GM13976 (cell line): ENCODE measurements at regions not wholly inside any gene's neighbourhood (a gene's known extent, or its start where the extent isn't known, plus 50 kb on each side); places are given as distances from the start of the nearest gene placed in this dataset.

Experiments
- DNase-seq: peaks from one replicate; pipeline ENCODE4 v3.0.0; 2012; ENCODE audit warnings: low spot score
- CTCF ChIP-seq: IDR thresholded peaks from 2 replicates; pipeline ENCODE4 v1.5.1; 2012; ENCODE audit warnings: borderline replicate concordance, mild to moderate bottlenecking; ENCODE audit not compliant: insufficient read depth; ENCODE audit errors: extremely low read depth, missing control alignments, control extremely low read depth
- in situ Hi-C: fragments of 300-500 bp; cut with MboI; formaldehyde crosslinking; loops from one replicate; pipeline ENCODE4 v1.12.0; 2022; ENCODE audit warnings: low sequenced_read_pairs, mixed read lengths, inconsistent platforms; ENCODE audit not compliant: unreplicated experiment

DNA sequence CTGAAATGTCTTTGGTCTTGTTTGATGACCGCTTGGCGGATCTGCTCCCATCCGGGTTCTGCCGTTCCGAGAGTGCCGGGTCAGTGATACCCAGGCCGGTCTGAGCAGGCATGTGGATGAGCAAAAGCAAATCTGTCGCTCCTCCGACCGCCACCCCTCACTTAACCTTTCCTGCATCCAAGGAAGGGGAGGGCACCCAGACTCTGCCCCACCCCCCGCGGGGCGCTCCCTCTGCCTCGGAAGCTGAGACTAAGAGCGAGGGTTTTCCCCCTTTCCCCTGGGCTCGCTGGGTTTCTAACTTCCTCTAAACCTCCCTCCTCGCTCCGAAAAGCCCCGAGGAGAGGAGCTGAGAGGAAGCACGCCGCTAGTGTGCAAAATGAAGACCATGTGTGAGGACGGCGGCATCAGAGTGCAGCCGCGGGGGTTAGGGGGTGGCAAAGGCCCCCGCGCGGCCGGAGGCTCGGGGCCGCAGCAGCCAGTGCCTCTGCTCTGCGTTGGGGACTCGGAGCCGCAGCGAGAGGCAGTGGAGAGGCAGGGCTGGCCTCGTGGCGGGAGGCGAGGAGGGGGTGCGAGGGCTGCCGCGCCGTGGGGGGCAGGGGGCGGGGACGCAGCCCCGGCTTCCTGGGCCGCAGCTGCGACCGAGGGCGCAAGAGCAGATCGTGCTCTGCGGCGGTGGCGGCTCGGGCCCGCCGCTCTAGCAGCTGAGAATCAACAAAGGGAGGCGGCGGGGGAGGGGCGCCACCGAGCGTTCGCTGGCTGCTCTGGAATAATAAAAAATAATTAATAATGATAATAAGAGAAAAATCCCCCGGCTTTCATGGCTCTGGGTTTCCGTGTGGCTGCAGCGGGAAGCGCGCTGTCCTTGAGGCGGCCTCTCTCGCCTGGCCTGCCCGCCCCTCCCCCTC is 55.8 kb upstream of the BCOR start:
- in situ Hi-C loops, result no loop called here
- TF ChIP-seq CTCF, result no peak
- DNase-seq, result peak; percentile 79

DNA sequence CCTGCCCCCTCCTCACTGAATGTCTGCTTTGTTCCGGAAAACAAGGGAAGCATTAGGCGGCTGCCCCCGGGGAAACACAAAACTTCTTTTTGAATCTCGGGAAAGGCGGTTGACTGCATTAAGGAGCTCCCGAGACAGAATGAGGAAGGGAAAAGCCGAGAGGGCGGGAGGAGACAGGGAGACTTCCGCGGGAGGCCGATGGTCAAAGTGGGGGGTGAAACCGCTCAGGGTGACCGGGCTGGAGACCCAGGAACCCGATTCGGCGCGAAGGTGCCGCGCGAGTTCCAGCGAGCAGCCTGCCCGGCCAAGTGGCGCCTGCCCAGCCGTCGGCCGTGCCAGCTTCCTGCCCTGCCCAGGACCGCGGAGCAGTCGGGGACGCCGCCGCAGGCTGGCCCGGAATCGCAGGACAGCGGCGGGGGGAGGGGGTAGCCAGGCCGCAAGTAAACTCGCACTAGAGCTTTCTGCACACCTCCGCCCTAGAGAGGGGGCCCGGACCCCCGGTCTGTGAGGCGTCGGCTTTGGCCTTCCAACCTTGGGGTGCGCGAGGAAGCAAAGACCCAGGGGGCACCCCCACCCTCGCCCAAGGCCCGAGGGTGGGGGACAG is 55.1 kb upstream of the BCOR start:
- in situ Hi-C loops, result no loop called here
- DNase-seq, result no peak
- TF ChIP-seq CTCF, result no peak

DNA sequence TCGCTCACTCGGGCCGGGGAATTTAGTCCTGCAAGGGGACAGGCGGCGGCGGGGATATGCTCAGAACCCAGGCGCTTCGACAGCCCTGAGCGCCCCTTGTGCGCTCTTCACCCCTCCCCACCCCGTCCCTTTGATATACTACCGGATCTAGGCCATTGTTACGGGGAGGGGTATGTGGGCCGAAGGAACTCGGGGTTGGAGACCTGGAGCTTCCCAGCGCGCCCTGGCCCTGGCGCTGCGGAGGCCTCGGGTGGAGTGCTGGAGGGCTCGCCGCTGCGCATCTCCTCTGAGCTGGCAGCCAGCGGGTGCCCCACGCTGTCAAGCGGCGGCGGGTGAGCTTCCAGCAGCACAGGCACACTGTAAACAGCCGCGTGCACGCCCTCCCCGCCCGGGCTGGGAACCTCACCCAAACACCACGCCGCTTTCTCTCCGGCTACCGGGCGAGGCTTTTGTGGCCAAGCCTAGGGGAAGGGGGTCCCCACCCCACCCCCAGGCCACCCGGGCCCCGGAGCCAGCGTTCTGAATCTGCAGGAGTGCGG is 54.5 kb upstream of the BCOR start:
- in situ Hi-C loops, result no loop called here
- no peak for TF ChIP-seq CTCF
- no peak for DNase-seq

- in situ Hi-C loops, result no loop called here
- no peak for DNase-seq
- TF ChIP-seq CTCF, result no peak
These were observed 53.7 kb upstream of the BCOR start for GRCh38 chrX:40151211-40152172.

DNA sequence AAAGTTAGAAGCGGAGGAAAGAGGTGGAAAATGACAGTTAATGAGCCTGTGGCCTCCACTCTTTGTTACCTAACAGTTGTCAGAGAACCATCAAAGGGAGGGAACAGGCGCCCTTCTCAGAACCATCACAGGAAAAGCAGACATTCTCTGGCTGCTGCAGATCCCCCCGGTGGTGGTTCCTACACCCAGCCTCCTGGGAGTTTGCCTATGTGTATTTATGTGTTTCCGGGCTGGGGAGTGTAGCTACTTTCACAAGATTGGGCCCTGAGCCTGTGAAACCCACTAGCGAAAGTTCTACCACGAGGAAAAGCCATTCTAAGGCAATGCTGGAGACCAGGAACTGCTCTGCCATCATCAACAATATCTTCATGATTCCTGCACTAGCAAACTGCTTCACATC is 52.7 kb upstream of the BCOR start:
- no peak for TF ChIP-seq CTCF
- in situ Hi-C loops, result no loop called here
- no peak for DNase-seq
